ENCODE measurements at regions not wholly inside any gene's neighbourhood (a gene's known extent, or its start where the extent isn't known, plus 50 kb on each side); places are given as distances from the start of the nearest gene placed in this dataset.

DNA sequence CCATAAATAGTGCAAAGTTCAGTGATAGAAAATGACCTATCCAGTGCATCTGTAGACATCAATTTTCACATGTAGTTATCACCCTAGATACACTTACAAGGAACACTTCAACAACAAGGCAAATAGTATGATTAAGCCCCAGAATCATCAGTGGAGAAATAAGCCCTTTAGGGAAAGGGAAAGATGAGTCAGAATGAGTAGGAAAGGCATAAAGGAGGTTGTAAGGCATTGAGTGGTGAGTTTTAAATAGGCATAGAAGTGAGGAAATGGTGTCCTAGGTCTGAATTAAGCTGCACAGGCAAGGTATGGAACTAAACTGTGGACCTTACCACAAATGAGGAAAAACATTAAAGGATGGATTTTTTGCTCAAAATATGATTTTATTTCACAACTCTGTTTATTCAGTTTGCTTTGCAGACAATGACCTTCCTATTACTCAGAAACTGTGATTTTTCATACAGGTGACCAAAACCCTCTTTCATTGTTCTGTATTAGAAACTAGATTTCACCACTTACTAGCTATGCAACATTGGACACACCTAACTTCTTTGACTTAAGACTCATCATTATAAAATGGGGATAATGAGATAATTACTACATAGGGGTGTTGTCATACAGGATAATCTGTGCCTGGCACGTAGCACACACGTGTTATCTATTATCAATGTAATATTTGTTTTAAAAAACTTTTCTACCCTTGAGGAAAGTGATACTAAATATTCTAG lies 57.0 kb upstream of the MAP9 start:
- H3K4me3 ChIP-seq, result no peak overlapping the region
- TF ChIP-seq POLR2A (IDR thresholded peaks at IDR 0.05), result no peak
- TF ChIP-seq, protein P1, sequence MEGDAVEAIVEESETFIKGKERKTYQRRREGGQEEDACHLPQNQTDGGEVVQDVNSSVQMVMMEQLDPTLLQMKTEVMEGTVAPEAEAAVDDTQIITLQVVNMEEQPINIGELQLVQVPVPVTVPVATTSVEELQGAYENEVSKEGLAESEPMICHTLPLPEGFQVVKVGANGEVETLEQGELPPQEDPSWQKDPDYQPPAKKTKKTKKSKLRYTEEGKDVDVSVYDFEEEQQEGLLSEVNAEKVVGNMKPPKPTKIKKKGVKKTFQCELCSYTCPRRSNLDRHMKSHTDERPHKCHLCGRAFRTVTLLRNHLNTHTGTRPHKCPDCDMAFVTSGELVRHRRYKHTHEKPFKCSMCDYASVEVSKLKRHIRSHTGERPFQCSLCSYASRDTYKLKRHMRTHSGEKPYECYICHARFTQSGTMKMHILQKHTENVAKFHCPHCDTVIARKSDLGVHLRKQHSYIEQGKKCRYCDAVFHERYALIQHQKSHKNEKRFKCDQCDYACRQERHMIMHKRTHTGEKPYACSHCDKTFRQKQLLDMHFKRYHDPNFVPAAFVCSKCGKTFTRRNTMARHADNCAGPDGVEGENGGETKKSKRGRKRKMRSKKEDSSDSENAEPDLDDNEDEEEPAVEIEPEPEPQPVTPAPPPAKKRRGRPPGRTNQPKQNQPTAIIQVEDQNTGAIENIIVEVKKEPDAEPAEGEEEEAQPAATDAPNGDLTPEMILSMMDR (IDR thresholded peaks at IDR 0.05), result no peak
- DNase-seq (no peak), ATAC-seq (no peak)
- 72% methylated on average over 2 of the region's 2 CpGs for WGBS (ENCODE audit: insufficient coverage, low coverage, low lambda C conversion rate, missing lambda C conversion rate)
- H3K27me3 ChIP-seq, result no peaks in the 10 kb centered on the region
- no peaks in the 10 kb centered on the region for H3K4me1 ChIP-seq
- H3K36me3 ChIP-seq, result no peaks in the 10 kb centered on the region
- intact Hi-C loops (cut with DNase I), result loop anchor here in 1 of 2 donors (10.0 kb wide), 1 partner anchor 351 kb away; no protein-coding TSS in a partner anchor
- no peaks in the 10 kb centered on the region for H3K9me3 ChIP-seq
- H3K27ac ChIP-seq, result no peak overlapping the region

DNA sequence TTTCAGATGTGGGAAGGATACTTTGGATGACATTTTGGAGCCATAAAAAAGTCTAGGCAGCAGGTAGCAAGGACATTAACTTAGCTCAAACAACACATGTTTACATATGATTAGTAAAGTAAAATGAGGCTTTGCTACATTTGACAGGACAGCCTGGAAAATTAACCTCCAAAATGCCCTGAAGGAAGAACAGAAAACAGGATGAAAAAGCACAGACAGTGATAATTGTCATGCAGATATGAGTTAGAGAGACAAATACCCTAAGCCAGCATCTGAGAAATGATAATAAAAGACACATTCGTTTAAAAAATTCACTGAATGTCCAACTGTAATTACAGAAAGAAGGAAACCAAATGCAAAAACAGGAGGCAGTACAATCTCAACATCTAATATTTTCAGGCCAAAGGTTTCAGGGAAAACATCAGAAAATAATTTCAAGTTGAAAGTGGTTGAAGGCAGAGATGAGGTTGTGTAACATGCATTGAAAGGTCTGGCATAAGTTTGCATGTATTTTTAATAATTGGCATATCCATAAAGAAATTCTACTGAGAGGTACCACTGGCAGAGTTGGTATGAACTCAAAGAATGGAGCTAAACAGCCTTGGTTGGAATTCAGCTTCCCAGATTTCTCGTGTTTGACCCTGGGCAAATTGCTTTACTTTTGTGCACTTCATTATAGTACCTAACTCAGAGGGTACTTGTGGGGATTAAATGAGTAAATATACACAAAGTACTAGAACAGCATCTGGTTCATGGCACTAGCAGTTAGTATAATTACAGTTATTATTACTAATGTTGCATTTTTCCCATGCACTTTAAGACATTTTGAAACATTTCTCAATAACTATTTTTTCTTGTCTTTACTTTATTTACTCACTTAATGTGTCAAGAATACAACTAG lies 54.4 kb upstream of the MAP9 start:
- 55% methylated on average over 2 of the region's 2 CpGs for WGBS (ENCODE audit: insufficient coverage, low coverage, low lambda C conversion rate, missing lambda C conversion rate)
- DNase-seq (no peak), ATAC-seq (no peak)
- Histone ChIP-seq H3K4me1 (no peaks in the 10 kb centered on the region), H3K27me3 (no peaks in the 10 kb centered on the region), H3K4me3 (no peak overlapping the region), H3K27ac (no peak overlapping the region), H3K36me3 (no peaks in the 10 kb centered on the region), H3K9me3 (no peaks in the 10 kb centered on the region)
- intact Hi-C loops (cut with DNase I), result loop anchor here in 1 of 2 donors (10.0 kb wide), 1 partner anchor 354 kb away; no protein-coding TSS in a partner anchor
- TF ChIP-seq, protein P1 (IDR thresholded peaks at IDR 0.05), result no peak
- no peak for TF ChIP-seq POLR2A (IDR thresholded peaks at IDR 0.05)

- TF ChIP-seq POLR2A (IDR thresholded peaks at IDR 0.05), result no peak
- TF ChIP-seq, protein P1 (IDR thresholded peaks at IDR 0.05), result no peak
- no peak overlapping the region for H3K27ac ChIP-seq
- no peak for ATAC-seq
- H3K27me3 ChIP-seq, result no peaks in the 10 kb centered on the region
- H3K36me3 ChIP-seq, result no peaks in the 10 kb centered on the region
- no peak for DNase-seq
- no peak overlapping the region for H3K4me3 ChIP-seq
- intact Hi-C loops (cut with DNase I), result no loop called here
- H3K9me3 ChIP-seq, result no peaks in the 10 kb centered on the region
- no peaks in the 10 kb centered on the region for H3K4me1 ChIP-seq
Observed at GRCh38 chr4:155428128-155428527, 51.4 kb upstream of the MAP9 start.

- DNase-seq (no peak), ATAC-seq (no peak)
- 32% methylated on average over 3 of the region's 9 CpGs for WGBS (ENCODE audit: insufficient coverage, low coverage, low lambda C conversion rate, missing lambda C conversion rate)
- H3K9me3 ChIP-seq, result no peaks in the 10 kb centered on the region
- intact Hi-C loops (cut with DNase I), result no loop called here
- H3K4me1 ChIP-seq, result no peaks in the 10 kb centered on the region
- no peaks in the 10 kb centered on the region for H3K27me3 ChIP-seq
- H3K4me3 ChIP-seq, result no peak overlapping the region
- TF ChIP-seq, protein P1 (IDR thresholded peaks at IDR 0.05), result no peak
- TF ChIP-seq POLR2A (IDR thresholded peaks at IDR 0.05), result no peak
- H3K27ac ChIP-seq, result no peak overlapping the region
- no peaks in the 10 kb centered on the region for H3K36me3 ChIP-seq
Observed at GRCh38 chr4:155426953-155427352, 50.2 kb upstream of the MAP9 start.
